GM11168 (cell line): ENCODE measurements at regions not wholly inside any gene's neighbourhood (a gene's known extent, or its start where the extent isn't known, plus 50 kb on each side); places are given as distances from the start of the nearest gene placed in this dataset.

Source experiments
- in situ Hi-C: fragments of 300-500 bp; cut with MboI; formaldehyde crosslinking; loops from one replicate; pipeline ENCODE4 v1.12.0; 2022; ENCODE audit warnings: low sequenced_read_pairs; ENCODE audit not compliant: unreplicated experiment

DNA sequence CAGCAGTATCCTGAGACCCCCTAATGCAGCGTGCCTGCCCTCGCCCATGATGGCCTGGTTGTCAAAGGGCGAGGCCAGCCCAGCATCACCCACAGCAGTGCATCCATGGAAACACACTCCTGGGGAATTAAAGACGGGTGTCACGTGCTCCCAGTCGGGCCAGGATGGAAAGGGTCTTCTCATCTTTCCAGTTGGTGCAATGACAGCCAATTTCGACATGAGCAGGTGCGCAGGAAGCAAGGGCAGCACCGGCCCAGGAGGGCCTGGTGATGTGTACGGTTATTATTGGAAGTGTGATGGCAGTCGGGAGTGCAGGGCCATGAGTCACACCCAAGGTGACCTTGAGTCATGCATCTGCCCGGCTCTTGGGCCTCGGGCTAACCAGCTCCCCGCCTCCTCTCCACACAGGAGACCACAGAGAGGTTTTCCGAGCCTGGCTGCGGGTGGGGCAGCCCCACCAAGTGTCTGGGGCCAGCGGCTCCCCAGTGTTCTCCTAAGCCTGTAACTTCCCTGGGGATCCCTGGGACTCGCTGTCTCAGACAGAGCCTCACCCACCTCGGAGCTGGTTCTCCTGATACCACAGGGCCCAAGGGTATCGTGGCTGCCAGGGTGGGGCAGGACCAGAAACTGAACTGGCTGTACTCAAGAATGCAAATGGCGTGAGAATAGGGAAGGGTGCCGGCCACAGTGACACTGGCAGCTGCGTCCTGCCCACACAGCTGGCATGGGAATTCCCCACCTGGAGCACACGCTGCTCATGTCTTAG is 119.8 kb downstream of the SIK1 start:
- in situ Hi-C loops: loop anchor here (25.0 kb wide), 1 partner anchor 330 kb away; no protein-coding TSS in a partner anchor

DNA sequence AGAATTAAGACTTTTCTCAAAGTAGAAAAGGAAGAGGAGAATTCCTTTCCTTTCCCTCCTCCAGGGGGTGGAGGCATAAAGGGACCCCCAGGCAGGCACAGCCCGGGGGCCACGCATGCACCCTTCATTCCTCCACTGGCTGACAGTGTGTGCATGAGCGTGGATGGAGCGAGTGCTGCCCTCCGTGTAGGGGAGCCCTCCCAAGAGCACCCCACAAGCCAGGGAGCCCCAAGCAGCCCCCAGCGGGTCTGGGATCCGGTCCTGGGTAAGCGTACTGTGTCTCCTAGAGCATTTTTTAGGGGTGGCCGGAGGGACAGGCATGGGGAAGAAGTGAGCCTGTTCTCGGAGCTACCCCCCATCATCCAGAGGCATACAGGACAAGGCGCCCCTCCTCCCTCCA is 120.5 kb downstream of the SIK1 start:
- in situ Hi-C loops: loop anchor here (25.0 kb wide), 1 partner anchor 331 kb away; no protein-coding TSS in a partner anchor

DNA sequence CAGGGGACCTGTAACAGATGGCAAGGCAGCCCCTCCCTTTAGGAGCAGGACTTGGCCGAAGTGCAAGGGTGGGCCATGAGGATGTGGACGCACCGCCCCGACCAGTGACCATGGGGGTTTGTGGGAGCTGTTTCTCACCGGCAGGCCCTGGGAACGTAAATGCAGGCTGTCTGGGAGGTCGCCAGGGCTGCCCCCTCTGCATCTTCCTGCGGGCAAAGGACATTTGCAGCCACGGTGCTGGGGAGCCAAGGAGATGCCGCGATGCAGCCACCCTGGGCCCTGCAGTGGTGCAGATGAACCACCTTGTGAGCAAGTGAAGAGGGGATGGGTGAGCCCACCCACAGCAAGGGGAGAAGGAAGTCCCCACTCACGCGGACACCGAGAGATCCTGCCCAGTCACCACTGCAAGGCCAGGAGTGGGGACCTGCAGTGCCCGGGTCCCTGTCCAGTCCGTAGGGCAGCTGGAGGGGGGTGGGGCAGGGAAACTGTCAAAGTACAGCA is 121.1 kb downstream of the SIK1 start:
- in situ Hi-C loops: loop anchor here (25.0 kb wide), 1 partner anchor 331 kb away; no protein-coding TSS in a partner anchor

DNA sequence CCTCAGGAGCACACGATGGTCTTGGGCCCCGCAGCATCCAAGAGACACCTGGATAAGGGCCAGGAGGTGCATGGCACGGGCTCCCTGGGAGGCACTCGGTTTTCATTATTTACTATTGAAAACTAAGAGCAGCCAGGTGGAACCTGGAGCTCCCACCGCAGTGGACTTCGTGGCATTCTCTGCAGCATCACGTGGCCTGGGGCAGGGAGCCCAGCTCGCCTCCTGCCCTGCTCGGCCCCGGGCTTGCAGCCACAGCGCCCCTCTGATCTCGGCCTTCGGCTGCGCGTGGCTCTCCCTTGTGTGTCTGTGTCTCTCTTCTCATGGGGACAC is 121.6 kb downstream of the SIK1 start:
- in situ Hi-C loops: loop anchor here (25.0 kb wide), 1 partner anchor 332 kb away; no protein-coding TSS in a partner anchor

DNA sequence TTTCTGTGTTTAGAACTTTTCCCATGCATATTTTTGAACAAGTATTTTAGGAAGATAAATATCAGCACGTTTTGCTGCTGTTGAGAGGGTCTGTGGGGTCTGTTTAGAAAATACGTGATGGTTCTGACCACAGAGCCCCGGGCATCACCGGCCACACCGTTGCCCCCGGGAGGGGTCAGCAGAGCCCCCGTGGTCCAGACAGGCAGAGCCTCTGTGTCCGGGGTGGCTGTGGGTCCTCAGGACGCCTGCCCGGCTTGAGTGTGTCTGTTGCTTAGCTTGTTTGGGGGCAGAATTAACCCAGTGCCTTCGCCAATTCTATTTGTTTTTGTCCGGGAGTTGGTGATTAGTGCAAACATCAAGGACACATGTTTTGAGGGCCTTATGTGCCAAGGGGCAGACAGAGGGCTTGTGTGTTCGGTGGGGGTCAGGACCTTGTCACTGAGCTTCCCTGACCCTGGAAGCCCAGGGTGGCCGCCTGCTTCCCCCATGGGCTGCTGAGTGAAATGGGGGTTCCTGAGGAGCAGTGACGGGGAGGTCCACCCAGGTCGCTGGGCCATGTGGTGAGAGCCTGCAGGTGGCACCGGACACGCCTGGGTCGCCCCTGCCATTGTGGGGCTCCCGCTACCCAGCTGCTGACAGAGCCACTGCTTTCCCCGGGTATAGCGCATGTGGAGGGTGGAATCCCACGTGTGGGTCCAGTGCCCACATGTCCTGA is 122.2 kb downstream of the SIK1 start:
- in situ Hi-C loops: loop anchor here (25.0 kb wide), 1 partner anchor 333 kb away; no protein-coding TSS in a partner anchor

DNA sequence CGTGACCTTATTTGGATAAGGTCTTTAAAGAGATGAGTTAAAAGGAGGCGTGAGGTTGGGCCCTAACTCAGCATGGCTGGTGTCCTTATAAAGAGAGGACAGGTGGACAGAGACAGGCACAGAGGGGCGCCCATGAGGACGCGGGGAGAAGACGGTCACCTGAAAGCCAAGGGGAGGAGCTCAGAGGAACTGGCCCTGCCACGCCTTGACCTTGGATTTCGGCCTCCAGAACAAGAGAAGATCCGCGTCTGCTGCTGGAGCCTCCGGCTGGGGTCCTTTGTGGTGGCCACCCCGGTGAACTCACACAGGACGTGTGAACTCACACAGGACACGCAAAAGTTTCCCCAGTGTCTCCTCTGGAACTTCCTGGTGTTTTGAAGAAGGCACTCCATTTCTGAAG is 122.7 kb downstream of the SIK1 start:
- in situ Hi-C loops: loop anchor here (25.0 kb wide), 1 partner anchor 333 kb away; no protein-coding TSS in a partner anchor

DNA sequence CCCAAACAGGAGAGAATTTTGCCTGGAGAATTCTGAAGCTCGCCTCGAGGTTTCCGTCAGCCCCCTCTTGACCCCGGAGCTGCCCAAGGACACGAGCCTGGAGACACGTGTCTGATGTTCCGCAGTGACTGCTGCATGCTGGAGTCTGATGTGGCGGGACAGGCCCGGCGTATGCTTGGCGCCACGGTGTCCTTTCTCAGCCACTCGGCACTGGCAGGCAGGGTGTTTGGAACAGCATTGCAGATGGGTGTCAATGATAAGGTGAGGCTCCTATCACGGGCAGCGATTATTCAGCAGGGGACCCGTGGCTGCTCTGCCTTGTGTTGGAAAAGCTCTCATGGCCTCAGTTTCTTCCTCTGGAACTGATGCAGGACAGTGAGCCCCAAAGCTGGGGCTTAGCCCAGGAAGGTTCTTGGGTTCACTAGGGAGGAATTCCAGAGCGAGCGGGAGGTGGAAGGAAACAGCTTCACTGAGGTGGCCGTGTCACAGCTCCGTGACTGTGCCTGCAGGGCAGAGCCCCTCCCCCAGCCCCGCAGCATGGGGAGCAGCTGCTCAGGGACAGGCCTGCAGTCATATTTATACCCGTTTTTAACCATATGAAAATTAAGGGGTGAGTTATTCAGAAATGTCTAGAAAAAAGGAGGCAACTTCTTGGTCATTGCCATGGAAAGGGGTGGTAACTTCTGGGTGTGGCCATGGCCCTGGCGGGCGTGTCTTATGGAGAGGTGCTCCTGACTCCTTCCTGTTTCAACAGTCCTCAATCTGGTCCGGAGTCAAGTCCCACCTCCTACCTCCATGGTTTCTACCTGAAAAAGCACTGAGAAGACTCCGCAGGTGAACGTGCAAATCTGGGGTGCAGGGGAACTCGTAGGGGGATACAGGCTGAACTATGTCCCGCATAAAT is 123.4 kb downstream of the SIK1 start:
- in situ Hi-C loops: loop anchor here (25.0 kb wide), 1 partner anchor 334 kb away; no protein-coding TSS in a partner anchor

DNA sequence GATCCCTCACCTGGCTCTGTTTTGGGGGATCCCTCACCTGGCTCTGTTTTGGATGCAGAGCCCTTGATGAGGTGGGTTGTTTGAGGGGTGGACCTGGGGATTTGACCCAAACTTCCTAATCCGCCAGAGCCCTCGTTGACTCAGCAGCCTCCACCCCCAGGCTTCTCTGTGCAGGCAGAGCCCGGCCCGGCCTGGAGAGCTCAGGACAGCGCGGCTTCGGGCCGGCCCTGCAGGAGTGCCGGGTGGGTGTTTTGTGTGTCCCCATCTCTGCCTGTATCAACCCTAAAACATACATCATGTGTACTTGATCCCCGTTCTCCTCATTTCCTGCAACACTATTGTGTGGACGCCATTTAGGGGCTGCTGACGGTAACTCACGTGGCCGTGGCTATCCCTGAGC is 124.2 kb downstream of the SIK1 start:
- in situ Hi-C loops: loop anchor here (25.0 kb wide), 1 partner anchor 335 kb away; no protein-coding TSS in a partner anchor

DNA sequence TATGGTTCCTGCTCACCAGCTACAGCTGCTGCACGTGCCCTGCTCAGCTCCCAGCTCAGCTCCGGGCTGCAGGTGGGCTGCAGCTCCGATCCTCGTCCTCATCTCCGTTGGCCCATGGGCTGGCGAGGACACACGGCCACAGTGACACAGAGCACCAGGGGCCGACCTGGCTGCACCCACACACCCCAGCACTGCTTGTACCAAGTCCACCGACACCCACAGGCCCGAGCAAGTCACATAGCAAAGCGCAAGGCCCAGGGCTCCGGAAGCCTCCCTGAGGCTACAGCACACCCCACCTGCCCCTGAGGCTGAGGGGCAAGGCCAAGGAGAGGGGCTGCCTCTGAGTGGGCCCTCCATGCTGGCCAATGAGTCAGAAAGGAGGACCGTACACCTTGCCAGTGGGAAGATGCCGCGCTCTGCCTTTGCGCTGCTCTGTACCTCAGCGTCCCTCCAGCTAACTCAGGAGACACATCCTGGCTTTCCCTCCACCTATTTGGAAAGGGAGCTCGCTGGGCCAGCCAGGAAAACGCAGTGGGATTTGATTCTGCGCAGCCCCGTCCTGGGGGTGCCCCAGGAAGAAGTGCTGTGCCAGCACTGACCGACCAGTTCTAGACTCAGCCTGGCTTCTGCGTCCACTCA is 124.8 kb downstream of the SIK1 start:
- in situ Hi-C loops: loop anchor here (25.0 kb wide), 1 partner anchor 335 kb away; no protein-coding TSS in a partner anchor

DNA sequence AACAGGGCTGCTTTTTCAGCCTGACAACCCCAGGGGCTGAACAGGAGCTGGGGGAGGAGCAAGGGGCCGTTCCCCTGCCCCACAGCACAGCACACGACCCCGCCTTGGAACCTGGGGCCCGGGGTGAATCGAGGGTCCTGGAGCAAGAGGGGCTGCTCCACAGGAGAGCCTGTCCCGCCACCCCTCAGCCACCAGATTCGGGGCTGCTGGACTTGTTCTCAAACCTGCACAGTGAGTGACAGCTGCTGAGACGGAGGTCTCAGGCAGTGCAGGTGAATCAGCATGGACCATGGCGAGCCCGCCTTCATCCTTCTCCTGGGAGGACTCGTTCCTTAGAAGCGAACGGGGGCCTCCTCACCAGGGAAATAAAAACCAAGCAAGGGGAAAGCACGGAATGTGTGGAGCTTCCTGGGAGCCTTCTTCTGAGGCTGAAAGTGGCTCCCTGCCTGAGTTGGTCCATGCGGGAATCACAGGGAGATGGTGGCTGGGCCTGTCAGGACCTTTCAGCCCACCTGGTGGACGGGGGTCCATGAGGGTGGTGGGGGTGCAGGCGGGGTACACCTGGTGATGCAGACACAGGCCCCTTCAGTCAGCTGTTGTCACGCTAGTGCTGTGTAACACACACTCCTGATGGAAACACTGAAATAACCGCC is 125.4 kb downstream of the SIK1 start:
- in situ Hi-C loops: loop anchor here (25.0 kb wide), 1 partner anchor 336 kb away; no protein-coding TSS in a partner anchor

DNA sequence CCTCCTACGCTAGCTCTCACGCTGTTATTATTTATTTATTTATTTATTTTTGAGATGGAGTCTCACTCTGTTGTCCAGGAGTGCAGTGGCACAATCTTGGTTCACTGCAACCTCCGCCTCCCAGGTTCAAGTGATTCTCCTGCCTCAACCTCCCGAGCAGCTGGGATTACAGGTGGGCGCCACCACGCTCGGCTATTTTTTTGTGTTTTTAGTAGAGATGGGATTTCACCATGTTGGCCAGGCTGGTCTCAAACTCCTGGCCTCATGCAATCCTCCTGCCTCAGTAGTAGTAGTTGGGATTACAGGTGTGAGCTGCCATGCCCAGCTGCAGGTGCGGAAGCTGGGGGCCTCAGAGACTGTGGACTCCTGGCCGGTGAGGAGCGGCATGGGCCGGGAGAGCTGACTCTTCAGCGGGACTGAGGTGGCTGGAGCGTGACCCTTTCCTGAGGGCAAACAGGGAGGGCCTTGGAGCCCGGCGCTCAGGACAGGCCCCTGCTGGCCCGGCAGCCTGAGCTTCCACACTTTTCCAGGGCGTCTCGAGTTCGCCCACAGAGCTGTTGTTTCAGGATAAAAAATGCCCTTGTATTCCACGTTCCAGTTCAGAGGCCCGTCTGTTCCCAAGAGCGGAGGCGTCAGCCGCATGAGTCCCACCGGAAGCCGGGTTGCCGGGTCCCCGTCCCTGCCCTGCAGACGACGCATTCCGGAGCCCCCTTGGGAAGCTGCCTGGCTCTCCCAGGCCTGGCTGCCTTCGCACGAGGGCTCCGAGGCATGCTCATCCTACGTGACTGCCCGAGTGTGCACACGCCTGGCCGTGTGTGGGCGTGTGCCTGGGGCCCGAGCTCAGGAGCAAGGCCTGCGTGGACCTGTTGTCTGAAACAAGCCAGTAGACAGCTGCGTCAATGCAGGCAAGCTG is 126.2 kb downstream of the SIK1 start:
- in situ Hi-C loops: loop anchor here (25.0 kb wide), 1 partner anchor 337 kb away; no protein-coding TSS in a partner anchor

DNA sequence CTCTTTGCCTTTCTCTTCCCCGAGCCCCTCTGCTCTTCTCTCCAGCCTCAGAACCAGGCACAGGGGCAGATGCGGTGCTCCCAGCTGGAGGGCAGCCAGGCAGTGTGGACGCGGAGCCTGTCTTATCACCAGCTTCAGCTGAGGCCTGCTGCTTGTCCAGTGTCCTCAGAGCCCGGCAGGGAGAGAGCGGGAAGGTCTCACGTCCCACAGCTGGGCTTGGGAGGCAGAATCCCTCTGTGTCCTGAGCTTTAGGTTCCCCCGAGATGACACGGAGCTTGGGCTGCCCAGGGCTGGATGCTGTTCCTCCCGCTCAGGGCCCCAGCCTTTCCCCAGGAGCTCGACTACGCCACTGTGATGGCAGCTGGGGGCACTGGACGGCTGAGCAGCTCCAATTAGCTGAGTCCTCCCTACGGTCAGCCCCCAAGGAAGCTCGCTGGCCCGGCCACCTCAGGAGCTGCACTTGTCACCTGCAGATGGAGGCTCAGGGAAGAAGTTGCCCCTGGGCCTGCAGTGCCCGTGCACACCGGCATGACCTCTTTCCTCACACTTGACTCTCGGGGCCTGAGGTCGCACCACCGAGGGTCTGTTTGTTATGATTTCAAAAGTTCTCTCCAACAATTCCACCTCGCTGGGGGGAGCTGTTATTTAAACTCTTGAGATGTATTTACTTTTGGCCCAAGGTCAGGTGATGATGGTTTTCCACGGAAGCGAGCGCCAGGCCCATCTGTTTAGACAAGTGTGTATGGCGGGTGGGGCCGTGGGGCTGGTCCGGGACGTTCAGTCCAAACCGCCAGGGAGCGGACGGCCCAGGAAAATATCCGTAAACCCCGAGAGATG is 127.3 kb downstream of the SIK1 start:
- in situ Hi-C loops: loop anchor here (25.0 kb wide), 1 partner anchor 338 kb away; no protein-coding TSS in a partner anchor

DNA sequence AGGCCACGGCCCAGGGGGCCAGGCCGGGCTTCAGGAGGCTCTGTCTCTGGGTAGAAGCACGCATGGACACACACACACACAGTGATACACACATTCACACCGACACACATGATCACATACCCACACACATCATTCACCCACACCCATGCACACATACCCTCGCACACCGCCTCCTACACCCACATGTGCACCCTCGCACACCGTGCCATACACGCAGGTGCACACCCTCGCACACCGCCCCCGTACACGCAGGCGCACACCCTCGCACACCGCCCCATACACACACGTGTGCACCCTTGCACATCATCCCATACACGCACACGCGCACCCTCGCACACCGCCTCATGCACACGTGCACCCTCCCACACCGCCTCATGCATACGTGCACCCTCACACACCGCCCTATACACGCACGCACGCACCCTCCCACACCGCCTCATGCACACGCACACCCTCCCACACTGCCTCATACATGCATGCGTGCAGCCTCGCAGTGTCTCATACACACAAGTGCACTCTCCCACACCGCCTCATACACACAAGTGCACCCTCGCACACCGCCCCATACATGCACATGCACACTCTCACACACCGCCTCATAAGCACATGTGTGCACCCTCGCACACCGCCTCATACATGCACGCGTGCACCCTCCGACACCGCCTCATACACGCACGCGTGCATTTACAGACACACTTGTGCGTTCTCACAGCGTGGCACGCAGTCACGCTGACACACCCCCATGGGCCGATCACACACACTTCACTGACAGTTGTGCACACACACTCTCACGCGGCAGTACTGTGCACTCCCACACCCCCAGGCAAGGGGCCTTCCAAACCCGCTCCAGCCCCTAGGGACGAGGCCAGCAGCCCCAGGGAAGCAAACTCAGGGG is 128.1 kb downstream of the SIK1 start:
- in situ Hi-C loops: no loop called here

DNA sequence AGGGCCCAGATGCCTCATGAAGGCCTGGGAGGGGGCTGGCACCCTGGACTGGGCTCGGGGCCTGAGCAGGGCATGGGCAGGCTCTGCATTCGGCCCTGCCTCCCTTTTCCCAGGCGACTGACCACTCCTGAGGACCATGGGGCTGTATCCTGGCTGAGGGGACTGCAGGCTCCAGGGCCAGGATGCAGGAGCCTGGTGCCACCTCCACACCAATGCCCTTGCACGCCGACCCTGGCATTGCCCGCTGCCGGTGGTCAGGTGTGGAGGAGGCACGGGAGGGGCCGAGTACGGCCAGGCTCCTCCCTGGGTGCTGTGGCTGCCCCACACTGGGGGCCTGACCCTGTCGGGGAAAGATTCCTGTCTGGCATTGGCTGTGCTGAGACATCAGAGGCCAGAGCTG is 128.9 kb downstream of the SIK1 start:
- in situ Hi-C loops: no loop called here

DNA sequence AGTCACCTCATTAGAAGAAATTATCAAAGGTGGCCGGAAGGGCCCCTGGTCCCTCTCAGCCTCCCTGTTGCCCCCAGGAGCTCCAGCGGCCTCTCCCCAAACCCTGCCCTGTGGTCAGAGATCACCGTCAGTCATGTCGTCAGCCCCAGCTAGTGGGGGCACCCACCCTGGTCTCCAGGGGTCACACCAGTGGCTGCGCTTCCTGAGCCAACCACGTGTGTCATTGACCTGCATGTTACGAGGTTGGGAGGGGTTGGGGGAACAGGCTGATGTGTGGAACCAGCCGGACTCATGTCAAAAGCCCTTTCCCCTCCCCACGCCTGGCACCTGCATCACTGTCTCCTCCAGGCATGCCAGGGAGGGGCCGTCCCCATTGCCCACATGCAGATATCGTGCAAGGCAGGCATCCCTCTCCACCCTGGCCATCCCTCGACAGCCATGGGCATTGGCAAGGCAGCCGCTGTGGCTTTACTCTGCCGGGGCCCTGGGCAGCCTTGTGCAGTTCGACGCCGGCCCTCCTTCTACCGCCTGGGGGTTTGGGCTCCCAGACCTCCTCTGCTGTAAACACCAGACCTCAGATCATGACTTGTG is 128.7 kb downstream of the CRYAA start:
- in situ Hi-C loops: no loop called here
